Stimulated activated CD8-positive, alpha-beta memory T cell treated with anti-CD3 and anti-CD28 coated beads, Interleukin-4, amount 100 ng/mL, for 4 hours (primary cell): ENCODE measurements at regions not wholly inside any gene's neighbourhood (a gene's known extent, or its start where the extent isn't known, plus 50 kb on each side); places are given as distances from the start of the nearest gene placed in this dataset.

Experiments
- DNase-seq, 2 donors: peaks; one replicate each; pipeline ENCODE4 v3.0.0-alpha.2; 2020; ENCODE audit warnings: low read depth in 2 of 2, low spot score in 1 of 2

DNA sequence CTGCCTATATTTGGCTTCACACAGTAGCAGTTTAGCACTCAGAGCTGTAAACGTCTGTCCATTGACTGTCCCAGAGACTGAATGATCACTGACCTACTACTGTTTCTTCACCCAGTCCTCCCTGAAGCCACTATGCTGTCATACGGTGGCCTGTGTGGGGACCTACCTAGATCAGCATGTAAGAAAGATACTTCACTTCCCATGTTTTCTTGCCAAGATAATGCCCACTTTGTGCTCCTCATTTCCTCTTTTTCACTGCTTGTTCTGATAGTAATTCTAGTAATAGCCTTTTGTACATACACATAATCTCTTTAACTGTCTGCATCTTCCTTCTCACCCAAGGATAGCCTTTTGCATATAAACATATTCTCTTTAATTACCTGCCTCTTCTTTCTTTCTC lies 109.9 kb upstream of the TIAM2 start:
- no peak for DNase-seq

DNA sequence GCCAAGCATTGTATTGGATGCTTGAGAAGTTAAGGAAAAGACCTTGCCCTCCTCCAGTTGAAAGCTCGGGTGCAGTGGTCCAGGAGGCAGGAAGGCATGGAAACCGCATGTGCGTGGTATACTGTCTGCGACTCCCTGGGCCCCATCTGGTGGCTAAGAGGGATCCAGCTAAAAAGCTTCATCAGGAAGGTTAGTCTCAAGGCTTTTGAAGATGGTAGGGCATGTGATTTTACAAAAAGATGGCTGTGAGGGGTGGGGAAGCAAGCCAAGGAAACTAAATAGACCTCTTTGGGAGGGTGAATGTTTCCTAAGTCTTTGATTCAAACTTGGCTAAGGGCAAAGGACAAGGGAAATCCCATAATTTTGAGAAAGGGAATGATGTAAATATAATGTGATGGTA lies 109.1 kb upstream of the TIAM2 start:
- DNase-seq: no peak

DNA sequence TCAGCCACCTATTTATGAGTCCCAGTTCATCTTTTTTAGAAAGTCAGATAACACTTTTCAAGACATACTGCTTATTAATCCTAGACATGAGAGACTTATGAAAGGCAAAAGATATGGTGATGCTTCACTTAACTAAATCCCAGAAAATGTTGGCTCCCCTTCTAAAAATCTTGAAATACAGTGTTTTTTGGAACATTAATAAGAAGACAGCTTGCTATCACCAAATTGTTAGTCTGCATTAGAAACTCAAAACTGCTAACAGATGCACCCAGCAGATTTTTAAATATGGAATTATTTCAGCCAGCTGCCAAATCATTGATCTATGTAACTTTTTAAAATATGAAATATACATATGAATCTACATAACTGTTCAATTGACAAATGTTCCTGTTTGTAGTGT lies 108.6 kb upstream of the TIAM2 start:
- no peak for DNase-seq

DNA sequence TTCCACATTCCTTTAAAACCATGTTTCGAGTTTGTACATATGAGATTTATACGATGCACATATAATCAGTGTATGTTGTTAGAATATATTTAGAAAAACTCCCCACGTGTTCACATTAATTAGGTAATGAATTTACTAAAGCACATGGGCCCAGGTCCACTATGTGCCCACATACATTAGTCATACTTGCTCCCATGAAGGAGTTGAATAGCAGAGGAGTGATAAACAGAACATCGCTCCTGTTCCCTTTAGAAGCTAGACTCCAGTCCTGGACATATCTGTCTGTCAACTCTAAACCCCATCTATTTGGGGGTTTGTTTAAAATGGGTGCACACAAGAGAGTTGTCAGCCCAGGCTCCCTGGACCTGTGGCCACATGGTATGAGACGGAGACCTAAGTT lies 108.1 kb upstream of the TIAM2 start:
- no peak for DNase-seq

DNA sequence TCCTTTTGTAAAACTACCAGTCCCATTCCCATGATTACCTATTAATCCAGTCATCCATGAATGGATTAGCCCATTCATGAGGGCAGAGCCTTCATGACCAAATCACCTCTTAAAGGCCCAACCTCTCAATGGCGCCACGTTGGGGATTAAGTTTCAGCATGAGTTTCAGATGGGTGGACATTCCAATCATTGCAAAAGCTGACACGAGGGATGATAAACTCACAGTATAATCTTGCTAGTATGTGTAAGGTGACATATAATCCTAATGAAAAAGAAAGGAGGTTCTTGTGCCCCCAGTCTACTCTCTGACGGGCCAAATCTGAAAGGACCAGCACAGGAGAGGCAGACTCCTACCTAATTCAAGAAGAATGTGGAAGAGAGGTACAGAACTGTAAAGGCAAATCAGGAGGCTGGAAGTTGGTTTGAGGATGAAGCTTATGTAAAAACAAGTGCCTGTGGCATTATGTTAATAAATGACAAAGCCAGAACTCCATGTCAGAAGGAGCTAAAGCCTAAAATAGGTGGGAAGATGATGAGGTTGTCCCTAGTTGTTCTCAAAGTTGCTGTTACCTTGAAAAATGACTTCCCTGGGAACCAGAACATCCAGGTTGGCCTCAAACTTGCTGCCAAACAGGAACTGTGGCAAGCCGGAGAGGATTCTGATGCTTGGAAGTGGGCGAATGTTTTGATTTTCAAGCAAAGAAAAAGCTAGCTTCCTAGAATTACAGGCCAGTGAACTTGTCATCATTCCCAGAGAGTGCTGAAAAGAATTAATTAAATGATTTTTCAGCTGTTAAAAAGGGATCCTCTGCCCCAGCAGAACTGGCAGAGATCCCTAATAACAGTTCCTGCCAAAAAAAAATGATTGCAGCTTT lies 106.5 kb upstream of the TIAM2 start:
- DNase-seq: no peak

DNA sequence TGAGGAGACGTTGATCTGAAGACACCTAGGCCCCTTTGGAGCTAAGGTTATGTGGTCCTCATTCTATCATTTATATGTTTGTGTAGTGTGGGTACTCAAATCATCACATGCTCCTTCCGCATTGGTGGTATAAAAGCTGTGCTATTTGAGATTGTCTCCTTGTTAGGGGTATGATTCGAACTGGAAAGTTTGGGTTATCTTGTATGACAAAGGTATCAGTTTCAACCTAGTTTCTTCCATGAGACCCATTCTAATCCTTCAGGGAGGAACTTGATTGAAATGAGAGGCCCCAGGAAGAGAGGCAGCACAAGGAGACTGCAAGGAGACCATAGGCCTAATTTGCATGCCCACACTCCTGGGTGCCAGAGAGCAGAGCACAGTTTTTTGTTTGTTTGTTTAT lies 104.2 kb upstream of the TIAM2 start:
- DNase-seq: no peak

DNA sequence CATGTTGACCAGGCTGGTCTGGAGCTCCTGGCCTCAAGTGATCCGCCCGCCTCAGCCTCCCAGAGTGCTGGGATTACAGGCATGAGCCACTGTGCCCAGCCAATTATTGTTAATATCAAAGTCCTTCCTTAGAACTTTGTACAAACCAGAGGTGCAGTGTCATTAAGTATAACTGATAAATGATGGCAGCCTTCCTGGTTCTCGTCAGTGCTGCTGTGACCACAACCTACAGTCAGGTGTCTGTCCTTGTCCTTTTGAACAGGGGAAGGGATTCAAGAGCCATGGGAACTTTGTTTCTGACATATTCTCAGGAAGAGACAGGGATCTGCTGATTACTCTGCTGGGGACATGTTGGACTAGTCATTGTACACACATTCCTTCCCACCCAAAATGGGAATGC lies 103.2 kb upstream of the TIAM2 start:
- DNase-seq: no peak

DNA sequence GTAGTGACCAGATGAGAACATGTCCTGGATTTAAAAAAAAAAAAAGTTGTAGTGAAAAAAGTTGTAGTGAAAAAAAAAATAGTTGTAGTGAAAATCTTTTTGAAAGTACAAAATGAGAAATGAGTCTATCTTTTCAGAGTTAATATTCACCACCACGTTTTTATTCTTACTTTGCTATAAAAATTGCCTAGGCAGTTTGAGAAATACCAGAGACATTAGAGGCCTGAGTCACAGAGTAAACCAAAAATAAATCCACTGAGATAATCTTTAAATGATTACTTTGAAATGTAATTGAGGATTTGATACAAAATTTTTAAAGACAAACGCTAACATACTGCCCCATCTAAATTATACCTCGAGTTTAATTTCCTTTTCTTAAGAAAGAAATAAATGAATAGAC lies 101.2 kb upstream of the TIAM2 start:
- no peak for DNase-seq

DNA sequence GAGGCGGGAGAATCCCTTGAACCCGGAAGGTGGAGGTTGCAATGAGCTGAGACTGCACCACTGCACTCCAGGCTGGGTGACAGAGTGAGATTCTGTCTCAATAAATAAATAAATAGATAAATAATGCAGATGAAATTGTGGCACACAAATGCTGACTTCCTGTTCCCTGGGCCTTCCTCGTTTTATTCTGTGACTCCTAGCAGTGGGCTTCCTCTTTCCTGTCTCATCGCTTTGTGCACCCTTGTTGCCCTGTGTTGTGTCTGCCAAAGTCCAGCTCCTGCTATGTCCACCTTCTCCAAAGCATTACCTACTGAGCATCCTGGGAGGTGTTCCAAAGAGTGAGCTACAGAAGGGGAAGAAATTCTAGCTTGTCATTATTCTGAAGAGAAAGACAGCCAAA lies 100.2 kb upstream of the TIAM2 start:
- no peak for DNase-seq

DNA sequence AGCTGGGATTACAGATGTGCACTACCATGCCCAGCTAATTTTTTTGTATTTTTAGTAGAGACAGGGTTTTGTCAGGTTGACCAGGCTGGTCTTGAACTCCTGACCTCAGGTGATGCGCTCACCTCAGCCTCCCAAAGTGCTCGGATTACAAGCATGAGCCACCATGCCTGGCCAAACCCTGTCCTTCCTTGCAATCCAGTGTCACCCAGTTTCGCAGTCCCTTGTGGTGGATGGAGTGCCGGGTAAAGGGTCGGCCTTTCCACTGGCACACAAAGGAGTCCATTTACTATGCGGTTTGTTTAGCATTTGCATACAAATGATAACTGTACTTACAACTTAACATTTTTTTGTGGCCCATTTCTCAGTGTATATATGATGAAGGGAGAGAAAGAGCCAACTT lies 99.3 kb upstream of the TIAM2 start:
- DNase-seq: no peak

DNA sequence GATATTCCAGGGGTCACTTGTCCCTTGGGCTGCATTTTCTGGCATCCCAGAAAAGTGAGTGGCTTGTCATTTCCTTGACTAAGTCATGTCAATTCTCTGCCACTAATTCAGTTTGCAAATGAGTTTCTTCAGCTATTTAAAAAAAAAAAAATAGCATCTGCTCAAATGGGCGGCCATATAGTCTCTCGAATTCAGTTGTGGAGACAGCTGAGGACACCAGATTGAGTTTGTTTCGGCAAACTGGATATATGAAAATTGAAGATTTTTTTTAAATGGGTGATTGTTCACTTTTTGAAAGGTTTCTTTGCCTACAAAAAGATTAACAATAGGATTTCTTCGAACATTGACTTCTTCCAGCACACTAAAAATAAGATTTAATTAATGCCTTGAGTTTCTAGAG lies 96.3 kb upstream of the TIAM2 start:
- DNase-seq: no peak

DNA sequence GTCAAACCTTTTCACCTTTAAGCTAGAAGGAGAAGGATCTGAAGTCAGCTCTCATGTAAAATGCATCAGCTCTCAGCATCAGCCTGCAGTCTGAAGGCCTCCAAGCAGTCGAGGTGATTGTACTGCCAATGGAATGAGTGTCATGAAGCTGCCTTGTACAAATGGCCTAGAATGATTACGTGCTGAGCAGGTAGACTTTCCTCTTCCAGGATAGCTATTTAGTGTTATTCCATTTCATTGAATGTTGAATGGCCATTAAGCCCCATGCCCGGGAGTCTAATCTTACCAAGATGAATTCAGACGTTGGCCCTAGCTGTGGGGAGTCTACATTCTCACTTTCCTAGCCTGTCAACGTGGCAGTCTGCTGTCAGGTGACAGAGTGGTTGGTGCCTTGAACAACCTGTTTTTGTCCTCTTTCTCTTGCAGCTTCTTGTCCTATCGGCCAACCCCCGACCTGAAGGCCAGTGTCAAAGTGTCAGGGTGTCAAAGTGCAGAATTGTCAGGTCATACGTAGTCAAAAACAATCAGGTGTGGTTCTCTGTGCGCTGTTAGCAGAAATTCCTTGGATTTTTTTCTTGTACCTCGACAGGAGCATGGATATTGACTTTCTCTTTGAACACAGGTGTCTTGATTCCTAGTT lies 95.2 kb upstream of the TIAM2 start:
- no peak for DNase-seq

DNA sequence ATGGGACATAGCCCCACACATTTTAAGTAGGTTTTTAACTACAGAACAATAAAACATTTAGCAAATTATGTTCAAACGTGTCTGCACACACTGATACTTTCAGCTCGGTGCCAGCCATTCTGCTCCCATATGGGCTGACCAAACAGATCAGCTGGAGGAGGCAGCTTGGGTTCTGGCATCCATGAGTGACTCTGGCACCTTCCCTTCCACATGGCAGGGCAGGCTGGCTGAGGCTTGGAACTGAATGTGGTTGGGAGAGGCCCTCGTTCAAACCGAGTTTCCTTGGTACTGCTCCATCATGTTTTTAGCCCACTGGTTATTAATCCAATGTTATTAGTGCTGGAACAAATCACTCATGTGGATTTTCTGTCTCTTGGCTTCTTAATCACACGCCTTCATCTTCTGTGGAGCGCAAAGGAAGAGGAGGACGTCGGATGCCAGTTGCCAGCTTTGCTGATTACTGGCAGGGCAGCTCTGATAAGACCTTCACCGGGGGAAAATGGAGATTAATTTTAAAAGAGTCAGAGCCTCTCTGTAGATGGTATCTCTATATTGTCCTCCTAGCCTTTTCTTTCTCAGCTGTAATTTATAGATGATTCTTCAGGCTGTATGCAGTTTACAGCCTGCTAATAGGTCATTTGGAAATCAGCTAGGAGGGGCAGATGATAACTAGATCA lies 93.1 kb upstream of the TIAM2 start:
- no peak for DNase-seq

DNA sequence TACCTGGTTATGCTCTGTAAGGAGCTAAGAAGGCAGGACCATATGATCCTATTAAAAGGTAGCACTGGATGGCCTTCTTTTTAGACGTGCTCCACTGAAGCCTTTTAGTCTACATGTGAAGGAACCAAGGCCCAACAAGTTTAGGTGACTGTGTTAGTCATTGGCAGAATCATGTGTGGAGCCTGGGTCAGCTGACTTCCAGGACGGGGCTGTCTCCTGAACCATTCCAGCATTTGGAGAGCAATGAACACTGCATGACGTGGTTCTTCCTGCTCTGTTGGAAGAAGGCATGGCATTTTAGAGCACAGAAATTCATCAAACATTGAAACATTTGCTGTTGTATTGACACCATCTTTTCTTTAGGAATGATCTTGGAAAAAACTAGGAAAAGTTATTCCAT lies 87.8 kb upstream of the TIAM2 start:
- no peak for DNase-seq

DNA sequence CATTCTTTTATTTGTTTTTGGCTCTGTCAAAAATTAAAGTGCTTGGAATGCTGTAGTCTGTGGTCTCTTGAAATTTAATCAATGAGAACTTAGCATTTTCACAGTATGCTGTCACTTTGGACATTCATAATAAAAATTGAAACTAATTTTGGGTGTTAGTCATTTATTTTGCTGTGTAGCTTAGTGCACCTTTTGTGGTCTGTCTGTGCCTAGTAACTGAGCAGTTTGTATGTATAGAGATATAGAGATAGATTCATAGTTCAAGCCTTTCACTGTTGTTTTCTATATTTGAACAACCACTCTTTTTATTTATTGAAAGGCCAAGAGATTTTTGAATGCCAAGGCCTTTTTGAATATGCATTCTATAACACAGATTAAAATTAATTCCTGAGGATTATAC lies 86.4 kb upstream of the TIAM2 start:
- DNase-seq: no peak

DNA sequence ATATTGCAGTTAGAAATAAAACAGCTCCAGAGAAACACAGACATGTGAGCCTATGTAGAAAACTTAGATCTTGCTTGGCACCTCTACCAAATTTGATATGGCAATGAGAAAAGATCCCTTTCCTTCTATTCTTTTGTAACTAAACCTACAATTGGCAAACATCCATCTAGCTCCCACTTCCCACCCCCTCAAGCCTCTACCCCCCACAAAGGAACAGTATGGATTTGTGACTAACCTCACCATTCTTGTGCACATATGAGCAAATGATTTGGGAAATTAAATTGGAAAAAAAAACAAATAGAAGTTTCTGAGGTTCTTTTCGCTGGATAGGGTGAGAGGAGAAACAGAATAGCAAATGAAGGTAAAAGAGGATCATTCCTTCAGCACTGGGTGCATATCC lies 85.8 kb upstream of the TIAM2 start:
- no peak for DNase-seq

DNA sequence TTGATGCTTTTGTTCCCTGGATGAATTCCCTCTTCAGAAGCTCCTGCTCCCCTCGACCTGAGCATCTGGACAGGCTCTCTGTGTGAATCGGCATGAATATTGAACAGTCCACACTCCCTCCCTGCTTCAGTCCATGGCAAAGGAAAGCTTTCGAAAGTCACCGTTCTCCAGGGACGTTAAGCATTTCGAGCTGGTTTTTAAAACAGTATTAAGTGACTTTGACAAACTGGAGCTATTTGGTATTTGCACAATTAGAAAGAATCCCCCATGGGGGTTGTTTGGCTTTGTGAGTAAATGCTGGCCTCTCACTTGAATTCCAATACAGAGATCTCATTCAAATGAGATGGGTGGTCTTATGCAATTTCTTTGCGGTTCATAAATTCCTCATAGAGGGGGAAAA lies 85.3 kb upstream of the TIAM2 start:
- no peak for DNase-seq

DNA sequence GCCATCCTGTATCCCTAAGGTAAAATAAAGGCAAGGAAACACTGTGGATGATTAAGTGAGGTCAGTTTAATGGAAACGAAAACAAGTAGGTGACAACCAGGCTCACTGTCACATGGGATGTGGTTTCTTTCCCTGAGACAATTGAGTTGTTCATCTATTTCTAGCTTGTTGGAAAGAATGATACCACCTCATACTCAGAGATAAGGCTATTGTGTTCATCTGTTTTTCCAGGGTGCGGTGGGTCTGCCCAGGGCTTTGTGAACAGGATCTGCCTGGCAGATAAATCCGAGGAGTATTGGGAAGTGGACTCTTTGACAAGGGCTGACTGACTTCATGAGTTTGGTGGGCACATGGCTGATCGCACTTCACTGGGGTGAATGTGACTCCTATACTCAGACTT lies 80.8 kb upstream of the TIAM2 start:
- DNase-seq: no peak

DNA sequence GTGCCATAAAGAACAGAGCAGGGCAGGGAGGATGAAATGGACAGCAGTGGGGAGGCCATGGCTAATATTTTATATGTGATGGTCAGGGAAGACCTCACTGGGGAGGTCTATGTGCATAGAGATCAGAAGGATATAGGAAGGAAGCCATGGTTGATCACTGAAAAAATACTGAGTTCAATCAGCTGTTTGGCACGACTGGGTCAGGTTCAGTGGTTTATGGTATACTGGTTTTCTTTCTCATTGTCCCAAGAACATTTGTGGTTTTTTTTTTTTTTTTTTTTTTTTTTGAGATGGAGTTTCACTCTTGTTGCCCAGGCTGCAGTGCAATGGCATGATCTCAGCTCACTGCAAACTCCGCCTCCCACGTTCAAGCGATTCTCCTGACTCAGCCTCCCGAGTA lies 78.3 kb upstream of the TIAM2 start:
- DNase-seq: no peak

DNA sequence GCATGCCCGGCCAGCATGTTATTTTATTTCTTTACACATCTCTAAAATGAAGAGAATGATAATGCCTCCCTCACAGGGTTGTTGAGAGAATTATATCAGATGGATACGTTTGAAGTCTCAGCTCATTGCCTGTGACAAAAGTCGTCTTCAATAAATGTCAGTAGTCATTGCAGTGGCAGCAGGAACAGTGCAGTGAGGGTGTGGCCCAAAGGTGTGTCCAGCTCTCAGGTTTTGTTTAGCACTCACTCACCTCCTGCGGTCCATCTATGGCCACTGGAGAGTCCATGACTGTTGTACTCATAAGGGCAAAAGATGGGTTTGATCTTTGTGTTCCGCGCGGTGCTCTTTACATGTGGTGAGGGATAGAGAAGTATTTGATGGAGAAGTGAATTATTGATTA lies 77.2 kb upstream of the TIAM2 start:
- no peak for DNase-seq

DNA sequence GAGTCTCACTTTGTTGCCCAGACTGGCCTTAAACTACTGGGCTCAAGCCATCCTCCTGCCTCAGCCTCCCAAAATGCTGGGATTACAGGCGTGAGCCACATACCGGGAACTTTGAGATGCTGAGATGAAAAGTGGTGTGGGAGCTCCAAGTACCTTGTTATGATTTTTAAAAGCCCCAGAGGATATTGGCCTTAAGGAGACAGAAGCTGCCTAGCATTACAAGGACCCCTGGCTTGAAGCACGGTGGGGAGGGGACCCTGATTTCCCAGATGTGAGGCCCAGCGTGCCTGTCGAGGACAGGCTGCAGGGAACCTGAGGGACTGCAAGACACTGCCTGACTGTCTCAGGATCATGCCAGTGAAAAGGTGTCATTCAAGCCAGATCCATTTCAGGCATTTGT lies 75.3 kb upstream of the TIAM2 start:
- no peak for DNase-seq

DNA sequence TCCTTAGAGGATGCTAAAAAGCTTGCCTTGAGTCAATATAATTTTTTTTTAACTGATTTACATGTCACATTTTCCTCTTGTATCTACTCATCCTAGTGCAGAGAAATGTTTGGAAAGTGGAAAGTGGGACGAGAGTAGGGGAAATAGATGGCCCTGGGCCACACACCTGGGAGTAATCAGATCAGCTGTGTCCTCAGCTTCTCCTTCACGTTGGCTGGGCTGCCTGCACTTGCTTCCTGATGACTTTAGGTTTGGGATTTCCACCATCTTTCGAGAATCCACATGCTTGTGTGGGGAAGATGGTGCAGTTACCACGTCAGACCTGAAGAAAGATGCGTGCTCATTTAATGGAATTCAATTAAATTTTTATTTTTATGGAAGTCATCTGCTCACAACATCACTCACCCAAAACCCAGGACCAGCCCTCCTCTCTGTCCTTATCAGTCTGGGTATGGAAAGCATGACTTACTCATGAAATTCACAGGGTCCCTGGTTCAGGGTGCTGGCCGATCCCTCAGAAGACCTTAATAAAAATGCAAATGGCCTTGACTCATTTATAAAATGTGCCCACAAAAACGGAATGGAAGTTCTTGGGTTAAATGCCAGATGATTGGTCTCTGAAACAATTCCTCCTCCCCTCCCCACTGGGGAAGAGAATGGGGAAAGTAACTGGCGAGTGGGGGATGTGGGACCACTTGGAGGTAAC lies 74.5 kb upstream of the TIAM2 start:
- no peak for DNase-seq
